Activated CD8-positive, alpha-beta memory T cell treated with anti-CD3 and anti-CD28 coated beads, Interleukin-2, amount 10 ng/mL, durations not matched to agents 7 days and 5 days (primary cell): ENCODE measurements at regions not wholly inside any gene's neighbourhood (a gene's known extent, or its start where the extent isn't known, plus 50 kb on each side); places are given as distances from the start of the nearest gene placed in this dataset.

Source experiments
- ATAC-seq: fragments of 150-1000 bp; cut with Tn5 transposase; one replicate; pipeline ENCODE4 v1.10.0; 2021; ENCODE audit warnings: moderate library complexity
- CTCF ChIA-PET: fragments of 350-600 bp; sonication (Branson Sonifier 250); formaldehyde crosslinking; loops from one replicate; lab custom pipeline; 2021; ENCODE audit warnings: antibody characterized with exemption; lab: Charles Lee
- DNase-seq: peaks from one replicate; pipeline ENCODE4 v3.0.0-alpha.2; 2020
- H3K27ac Mint-ChIP-seq: one replicate; pipeline ENCODE4 v1.8.0; 2021; ENCODE audit warnings: mild to moderate bottlenecking, mixed read lengths
- H3K27me3 Mint-ChIP-seq: one replicate; pipeline ENCODE4 v1.8.0; 2021; ENCODE audit warnings: mixed read lengths
- H3K36me3 Mint-ChIP-seq: one replicate; pipeline ENCODE4 v1.8.0; 2021; ENCODE audit warnings: mild to moderate bottlenecking, mixed read lengths
- H3K4me1 Mint-ChIP-seq: one replicate; pipeline ENCODE4 v1.8.0; 2021; ENCODE audit warnings: mixed read lengths
- H3K4me3 Mint-ChIP-seq: one replicate; pipeline ENCODE4 v1.8.0; 2021; ENCODE audit warnings: mild to moderate bottlenecking, moderate library complexity, mixed read lengths
- H3K9me3 Mint-ChIP-seq: one replicate; pipeline ENCODE4 v1.8.0; 2022; ENCODE audit warnings: low read depth, mixed read lengths

GRCh38 chr2:104432991-104433390 is 420.9 kb upstream of the POU3F3 start:
- no peak for ATAC-seq
- CTCF ChIA-PET: no interaction called here
- Mint-ChIP-seq H3K27me3 (peaks cover 6% of the 10 kb centered on the region), H3K4me3 (no peak overlapping the region), H3K9me3 (peaks cover 2% of the 10 kb centered on the region), H3K4me1 (peaks cover 2% of the 10 kb centered on the region), H3K27ac (no peak overlapping the region), H3K36me3 (no peaks in the 10 kb centered on the region)
- DNase-seq: no peak

DNA sequence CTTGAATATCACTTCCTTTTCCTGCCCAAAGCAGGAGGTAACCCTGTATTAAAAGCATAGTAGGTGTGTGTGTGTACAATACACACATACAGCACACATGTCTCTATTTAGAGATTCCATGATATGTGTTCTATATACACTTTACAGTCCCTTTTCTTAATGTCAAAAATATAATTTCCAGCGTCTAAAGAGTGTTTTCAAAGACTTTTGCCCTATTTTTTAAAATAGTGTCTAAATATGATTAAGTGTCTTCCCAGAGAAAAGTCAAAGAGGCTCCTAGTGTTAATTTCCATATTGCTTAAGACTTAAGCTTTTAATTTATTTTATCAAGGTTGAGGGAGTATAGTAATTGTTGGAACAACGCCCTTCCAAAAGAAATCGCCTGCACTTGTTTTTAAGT is 420.3 kb upstream of the POU3F3 start:
- Mint-ChIP-seq H3K9me3 (peaks cover 2% of the 10 kb centered on the region), H3K4me3 (no peak overlapping the region), H3K27me3 (peaks cover 6% of the 10 kb centered on the region), H3K27ac (no peak overlapping the region), H3K4me1 (peaks cover 2% of the 10 kb centered on the region), H3K36me3 (no peaks in the 10 kb centered on the region)
- DNase-seq (no peak), ATAC-seq (no peak)
- CTCF ChIA-PET: no interaction called here

GRCh38 chr2:104434318-104434792 is 419.6 kb upstream of the POU3F3 start:
- Mint-ChIP-seq H3K27me3 (peaks cover 6% of the 10 kb centered on the region), H3K9me3 (peaks cover 2% of the 10 kb centered on the region), H3K4me3 (peak overlapping the region; percentile 29), H3K27ac (no peak overlapping the region), H3K36me3 (no peaks in the 10 kb centered on the region), H3K4me1 (peaks cover 2% of the 10 kb centered on the region)
- ATAC-seq: no peak
- no peak for DNase-seq
- CTCF ChIA-PET: interaction anchor here (0.6 to 0.7 kb wide), 2 partner anchors 417 to 455 kb away, joined by 3 read pairs; no protein-coding TSS in a partner anchor

- Mint-ChIP-seq H3K4me3 (no peak overlapping the region), H3K4me1 (peaks cover 2% of the 10 kb centered on the region), H3K9me3 (peaks cover 2% of the 10 kb centered on the region), H3K27me3 (peaks cover 6% of the 10 kb centered on the region), H3K36me3 (no peaks in the 10 kb centered on the region), H3K27ac (no peak overlapping the region)
- ATAC-seq (no peak), DNase-seq (no peak)
- CTCF ChIA-PET: interaction anchor here (0.6 to 0.7 kb wide), 2 partner anchors 416 to 456 kb away, joined by 3 read pairs; no protein-coding TSS in a partner anchor
These were observed 418.9 kb upstream of the POU3F3 start for GRCh38 chr2:104434966-104435365.

DNA sequence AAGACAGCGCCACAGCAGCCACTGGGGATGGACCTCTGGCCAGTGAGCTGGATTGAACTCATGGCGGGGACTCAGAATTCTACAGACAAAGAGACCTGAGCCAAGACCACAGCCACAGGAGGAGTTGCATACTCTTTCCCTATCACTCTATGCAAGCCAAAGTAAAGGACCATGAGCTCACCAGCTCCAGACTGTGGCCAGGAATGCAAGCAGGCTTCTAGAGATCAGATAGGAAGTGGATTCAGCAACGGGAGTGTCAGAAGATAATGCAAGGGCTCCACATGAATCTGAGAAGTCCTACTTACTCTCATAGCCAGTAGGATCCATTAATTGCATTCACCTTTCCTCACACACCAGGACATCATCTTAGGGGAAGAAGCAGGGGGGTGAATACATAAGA is 415.4 kb upstream of the POU3F3 start:
- DNase-seq (no peak), ATAC-seq (no peak)
- H3K27me3 Mint-ChIP-seq: peaks cover 5% of the 10 kb centered on the region
- no peaks in the 10 kb centered on the region for H3K36me3 Mint-ChIP-seq
- H3K4me1 Mint-ChIP-seq: peaks cover 2% of the 10 kb centered on the region
- CTCF ChIA-PET: no interaction called here
- no peak overlapping the region for H3K27ac Mint-ChIP-seq
- peaks cover 2% of the 10 kb centered on the region for H3K9me3 Mint-ChIP-seq
- no peak overlapping the region for H3K4me3 Mint-ChIP-seq

DNA sequence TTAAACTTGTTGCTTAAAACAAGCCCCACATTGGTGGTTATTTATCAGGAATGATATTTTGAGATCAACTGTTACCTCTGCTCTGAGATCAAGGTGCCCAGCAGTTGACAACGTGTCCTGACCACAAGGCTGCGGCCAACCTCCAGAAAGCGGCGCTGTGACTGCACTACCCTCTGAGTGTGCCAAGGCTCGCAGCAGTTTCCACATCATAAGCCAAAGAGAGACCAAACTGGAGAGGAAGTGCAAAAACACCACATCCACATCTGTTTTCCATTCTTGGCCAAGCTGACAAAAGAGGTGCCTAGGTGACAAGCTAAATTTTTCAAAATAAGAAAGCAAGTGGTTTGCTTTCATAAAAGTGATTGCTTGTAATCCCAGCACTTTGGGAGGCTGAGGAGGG is 410.8 kb upstream of the POU3F3 start:
- ATAC-seq: no peak
- H3K4me1 Mint-ChIP-seq: no peaks in the 10 kb centered on the region

GRCh38 chr2:104444392-104444791 is 409.5 kb upstream of the POU3F3 start:
- CTCF ChIA-PET: no interaction called here
- H3K4me3 Mint-ChIP-seq: no peak overlapping the region
- no peak for DNase-seq
- no peak overlapping the region for H3K27ac Mint-ChIP-seq
- no peaks in the 10 kb centered on the region for H3K9me3 Mint-ChIP-seq
- no peaks in the 10 kb centered on the region for H3K4me1 Mint-ChIP-seq
- no peaks in the 10 kb centered on the region for H3K27me3 Mint-ChIP-seq
- no peaks in the 10 kb centered on the region for H3K36me3 Mint-ChIP-seq
- ATAC-seq: no peak

More for the DNA sequence above, 410.8 kb upstream of the POU3F3 start:
- no peak overlapping the region for H3K27ac Mint-ChIP-seq
- no peak overlapping the region for H3K4me3 Mint-ChIP-seq
- no peaks in the 10 kb centered on the region for H3K27me3 Mint-ChIP-seq
- H3K9me3 Mint-ChIP-seq: no peaks in the 10 kb centered on the region
- DNase-seq: no peak
- no peaks in the 10 kb centered on the region for H3K36me3 Mint-ChIP-seq
- CTCF ChIA-PET: no interaction called here

DNA sequence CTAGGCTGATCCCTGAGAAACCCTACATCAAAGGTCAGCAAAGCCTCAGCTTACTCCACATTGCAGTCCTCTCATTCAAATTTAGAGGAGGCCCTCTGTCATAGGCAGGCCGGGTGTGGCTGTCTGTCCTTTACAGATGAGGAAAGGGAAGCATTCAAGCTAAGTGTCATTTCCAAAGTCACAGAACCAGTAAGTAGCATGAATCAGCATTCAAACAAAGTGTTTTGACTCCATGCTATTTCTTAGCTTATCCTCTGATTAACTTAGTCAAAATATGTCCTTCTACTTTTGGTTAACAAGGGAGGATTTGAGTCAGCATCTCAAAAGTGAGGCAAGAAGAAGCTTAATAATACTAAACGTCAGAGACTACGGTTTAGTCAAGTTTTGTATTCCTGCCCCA is 409.0 kb upstream of the POU3F3 start:
- Mint-ChIP-seq H3K27ac (no peak overlapping the region), H3K27me3 (no peaks in the 10 kb centered on the region), H3K36me3 (no peaks in the 10 kb centered on the region), H3K4me1 (no peaks in the 10 kb centered on the region), H3K9me3 (no peaks in the 10 kb centered on the region), H3K4me3 (no peak overlapping the region)
- no peak for ATAC-seq
- CTCF ChIA-PET: no interaction called here
- DNase-seq: no peak

DNA sequence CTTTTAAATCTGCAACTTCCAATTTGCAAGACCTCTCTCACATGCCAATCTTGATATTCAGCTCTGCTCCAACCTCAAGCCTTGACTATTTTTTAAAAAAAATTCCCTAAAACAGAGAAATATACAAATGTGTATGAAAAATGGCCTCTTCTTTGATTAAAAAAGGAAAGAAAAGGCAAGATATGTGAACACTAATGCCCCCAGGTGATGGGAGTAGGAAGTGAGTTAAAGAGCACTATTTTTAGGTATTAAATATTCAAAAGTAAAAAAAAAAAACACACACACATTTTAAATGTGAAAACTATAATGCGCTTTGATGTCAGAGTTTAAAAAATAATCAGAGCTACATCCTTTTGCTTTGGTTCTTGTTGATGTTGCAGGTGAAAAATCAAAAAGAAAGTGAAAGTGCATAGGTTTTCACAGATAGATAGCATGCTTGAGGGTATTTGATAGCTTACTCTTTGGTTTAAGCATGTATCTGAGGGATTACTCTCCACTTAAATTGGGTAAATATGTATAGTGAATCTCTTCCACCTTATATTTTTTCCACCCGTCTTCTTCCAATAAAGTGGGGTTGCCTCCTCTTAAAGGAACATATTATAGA is 406.0 kb upstream of the POU3F3 start:
- no peak for ATAC-seq
- H3K4me1 Mint-ChIP-seq: no peaks in the 10 kb centered on the region
- no peaks in the 10 kb centered on the region for H3K27me3 Mint-ChIP-seq
- H3K4me3 Mint-ChIP-seq: no peak overlapping the region
- CTCF ChIA-PET: no interaction called here
- H3K36me3 Mint-ChIP-seq: no peaks in the 10 kb centered on the region
- no peak overlapping the region for H3K27ac Mint-ChIP-seq
- DNase-seq: no peak
- H3K9me3 Mint-ChIP-seq: no peaks in the 10 kb centered on the region

DNA sequence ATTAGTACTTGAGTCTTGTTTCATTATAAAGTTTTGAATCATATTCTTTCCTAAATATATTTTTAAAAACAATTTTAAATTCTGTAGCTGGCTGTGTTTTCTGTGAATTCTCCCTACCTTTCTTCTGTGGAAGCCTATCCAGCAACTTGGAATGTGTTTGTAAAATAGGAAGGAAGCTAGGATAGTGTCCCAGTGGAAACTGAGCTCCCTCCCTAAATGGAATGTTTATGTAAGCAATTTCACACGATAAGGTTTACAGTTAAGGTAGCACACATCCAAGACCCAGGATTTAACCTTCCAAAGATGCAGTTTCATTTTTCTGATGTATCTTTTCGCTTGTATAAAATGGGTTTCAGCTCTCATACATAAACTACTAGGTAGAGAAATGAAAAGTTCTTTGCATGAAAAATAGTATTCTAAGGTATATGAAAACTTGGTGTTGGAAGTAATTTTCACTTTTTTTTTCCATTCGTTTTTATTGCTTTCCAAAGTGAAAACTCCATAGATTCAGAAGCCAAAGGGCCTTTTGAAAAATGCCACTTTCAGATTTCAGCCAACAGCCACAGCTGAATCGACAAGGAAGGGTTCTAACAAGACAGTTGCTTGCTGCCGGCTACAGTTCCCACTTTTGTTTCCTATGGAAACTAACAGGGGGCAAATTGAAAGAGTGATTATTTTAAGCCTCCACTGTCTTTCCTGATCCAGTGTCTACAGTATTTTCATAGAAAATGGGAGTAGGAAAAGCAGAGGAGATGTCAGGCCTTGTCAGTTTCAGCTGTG is 405.1 kb upstream of the POU3F3 start:
- Mint-ChIP-seq H3K4me3 (no peak overlapping the region), H3K27me3 (no peaks in the 10 kb centered on the region), H3K27ac (no peak overlapping the region), H3K9me3 (no peaks in the 10 kb centered on the region), H3K36me3 (no peaks in the 10 kb centered on the region), H3K4me1 (no peaks in the 10 kb centered on the region)
- DNase-seq: no peak
- CTCF ChIA-PET: no interaction called here
- no peak for ATAC-seq

DNA sequence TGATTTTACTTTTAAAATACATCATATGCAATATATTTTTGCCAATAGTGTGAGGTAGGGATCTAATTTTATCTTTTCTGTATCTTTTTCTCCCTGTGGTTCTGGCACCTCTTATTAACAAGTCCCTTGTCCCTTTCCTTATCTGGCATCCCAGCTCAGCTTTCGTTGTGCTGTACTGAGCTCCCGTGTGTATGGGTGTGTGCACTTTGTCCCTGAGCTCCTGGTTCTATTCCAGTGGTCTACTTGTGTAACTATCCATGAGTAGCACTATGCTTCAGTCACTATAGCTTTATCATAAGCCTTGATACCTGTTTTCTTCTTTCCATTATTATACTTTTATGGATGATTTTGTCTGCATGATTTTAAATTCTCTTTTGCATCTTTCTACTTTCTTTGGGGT is 401.4 kb upstream of the POU3F3 start:
- H3K27ac Mint-ChIP-seq: no peak overlapping the region
- no peak overlapping the region for H3K4me3 Mint-ChIP-seq
- H3K27me3 Mint-ChIP-seq: no peaks in the 10 kb centered on the region
- H3K9me3 Mint-ChIP-seq: no peaks in the 10 kb centered on the region
- H3K4me1 Mint-ChIP-seq: no peaks in the 10 kb centered on the region
- DNase-seq (no peak), ATAC-seq (no peak)
- CTCF ChIA-PET: no interaction called here
- H3K36me3 Mint-ChIP-seq: no peaks in the 10 kb centered on the region

DNA sequence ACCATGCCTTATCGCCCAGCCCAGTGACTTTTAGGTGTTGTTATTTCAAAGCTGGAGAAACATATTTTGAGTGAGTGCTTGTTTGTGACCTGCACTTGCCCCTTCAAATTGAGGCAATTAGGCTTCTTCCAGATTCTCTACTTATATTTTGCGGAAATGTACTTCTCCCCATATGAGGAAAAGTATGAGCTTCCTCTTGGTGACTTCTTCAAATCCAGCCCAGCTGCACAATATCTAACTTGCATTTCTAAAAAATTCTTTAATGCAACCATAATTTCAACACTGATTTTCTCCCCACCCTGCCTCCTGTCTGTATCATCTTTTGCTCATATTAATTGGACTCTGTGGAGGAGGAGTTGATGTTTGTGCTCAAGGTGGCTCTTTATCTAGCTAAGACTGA is 391.2 kb upstream of the POU3F3 start:
- Mint-ChIP-seq H3K9me3 (peaks cover 2% of the 10 kb centered on the region), H3K4me1 (no peaks in the 10 kb centered on the region), H3K27ac (no peak overlapping the region), H3K27me3 (no peaks in the 10 kb centered on the region), H3K4me3 (no peak overlapping the region), H3K36me3 (no peaks in the 10 kb centered on the region)
- DNase-seq (no peak), ATAC-seq (no peak)
- CTCF ChIA-PET: no interaction called here

DNA sequence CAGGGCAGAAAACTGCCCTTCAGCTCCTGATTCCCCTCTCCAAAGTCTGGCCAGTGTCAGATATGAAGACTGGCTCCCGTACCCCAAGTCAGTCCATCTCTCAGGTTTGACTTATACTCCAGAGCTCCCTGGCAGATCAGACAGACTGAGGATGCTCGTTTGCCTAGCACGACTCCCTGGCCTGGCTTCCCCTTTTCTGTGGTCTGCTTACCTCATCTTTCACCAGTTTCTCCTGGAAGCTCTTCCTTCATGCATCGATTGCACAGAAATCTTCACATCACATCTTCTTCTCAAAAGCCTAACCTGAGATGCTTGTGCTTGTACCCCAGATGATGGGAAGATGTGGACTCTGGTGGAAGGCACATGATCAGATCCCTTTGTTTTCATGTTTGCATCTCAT is 387.9 kb upstream of the POU3F3 start:
- no peaks in the 10 kb centered on the region for H3K36me3 Mint-ChIP-seq
- no peaks in the 10 kb centered on the region for H3K4me1 Mint-ChIP-seq
- H3K4me3 Mint-ChIP-seq: no peak overlapping the region
- CTCF ChIA-PET: no interaction called here
- H3K27me3 Mint-ChIP-seq: no peaks in the 10 kb centered on the region
- ATAC-seq (no peak), DNase-seq (no peak)
- no peak overlapping the region for H3K27ac Mint-ChIP-seq
- H3K9me3 Mint-ChIP-seq: no peaks in the 10 kb centered on the region

DNA sequence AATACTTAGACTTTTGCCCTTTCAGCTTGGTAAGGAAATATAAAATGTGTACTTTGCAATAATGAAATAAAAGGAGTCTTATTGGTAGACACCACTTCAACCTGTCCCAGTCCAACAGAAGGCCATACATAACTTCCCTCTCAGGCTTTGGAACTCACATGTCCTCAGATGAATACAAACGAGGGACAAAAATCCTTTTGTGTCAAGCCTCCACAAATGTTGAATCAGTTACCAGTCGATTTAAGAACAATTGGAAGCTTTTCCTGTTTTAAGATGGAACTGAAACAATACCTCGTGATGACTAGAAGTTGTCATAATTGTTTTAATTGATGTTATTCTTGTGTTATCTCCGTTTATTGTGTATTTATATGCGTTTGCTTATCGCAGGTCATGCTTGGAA is 385.1 kb upstream of the POU3F3 start:
- no peak for DNase-seq
- H3K4me1 Mint-ChIP-seq: no peaks in the 10 kb centered on the region
- no peak for ATAC-seq
- H3K27me3 Mint-ChIP-seq: no peaks in the 10 kb centered on the region
- no peak overlapping the region for H3K4me3 Mint-ChIP-seq
- H3K36me3 Mint-ChIP-seq: no peaks in the 10 kb centered on the region
- CTCF ChIA-PET: no interaction called here
- H3K27ac Mint-ChIP-seq: no peak overlapping the region
- no peaks in the 10 kb centered on the region for H3K9me3 Mint-ChIP-seq
